NCI-H146 treated with DMSO at 0.1 percent for 48 hours (cell line): ENCODE measurements at regions not wholly inside any gene's neighbourhood (a gene's known extent, or its start where the extent isn't known, plus 50 kb on each side); places are given as distances from the start of the nearest gene placed in this dataset.
"Not testable (repeated sequence)": the region's sequence is repeated elsewhere in the genome, so short reads cannot be mapped to it uniquely, and the experiment has no call there.

Source experiments
- DNase-seq: peaks from one replicate; lab custom pipeline; 2025; ENCODE audit not compliant: unreplicated experiment; lab: John Stamatoyannopoulos, UW

GRCh38 chr10:28434063-28434462, 98.9 kb upstream of the WAC start:
- no peak for DNase-seq

- DNase-seq, result no peak
Observed at GRCh38 chr10:28442403-28442802, 90.5 kb upstream of the WAC start.

GRCh38 chr10:28444031-28444430, 88.9 kb upstream of the WAC start:
- DNase-seq, result no peak

DNA sequence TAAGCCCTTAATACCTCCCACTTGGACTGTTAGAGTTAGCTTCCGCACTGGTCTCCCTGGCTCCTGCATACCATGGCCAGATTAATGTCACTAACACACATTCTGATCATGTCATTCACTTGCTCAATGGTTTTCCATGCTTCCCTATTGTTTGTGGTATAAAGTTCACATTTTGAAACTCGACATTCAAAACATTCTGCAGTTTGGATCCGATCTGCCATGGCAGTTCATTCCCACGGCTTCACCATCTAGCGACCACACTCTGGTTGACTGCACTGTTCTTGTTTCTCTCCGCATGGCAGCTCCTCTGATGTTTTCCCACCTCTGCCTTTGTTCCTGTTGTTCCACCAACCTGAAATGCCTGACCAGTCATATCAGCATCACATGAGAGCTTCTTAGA, 87.4 kb upstream of the WAC start:
- no peak for DNase-seq

- DNase-seq, result no peak
Observed at GRCh38 chr10:28449382-28449781, 83.5 kb upstream of the WAC start.

- DNase-seq, result no peak
Observed at GRCh38 chr10:28449926-28450325, 83.0 kb upstream of the WAC start.

GRCh38 chr10:28453926-28454325, 79.0 kb upstream of the WAC start:
- DNase-seq, result no peak

DNA sequence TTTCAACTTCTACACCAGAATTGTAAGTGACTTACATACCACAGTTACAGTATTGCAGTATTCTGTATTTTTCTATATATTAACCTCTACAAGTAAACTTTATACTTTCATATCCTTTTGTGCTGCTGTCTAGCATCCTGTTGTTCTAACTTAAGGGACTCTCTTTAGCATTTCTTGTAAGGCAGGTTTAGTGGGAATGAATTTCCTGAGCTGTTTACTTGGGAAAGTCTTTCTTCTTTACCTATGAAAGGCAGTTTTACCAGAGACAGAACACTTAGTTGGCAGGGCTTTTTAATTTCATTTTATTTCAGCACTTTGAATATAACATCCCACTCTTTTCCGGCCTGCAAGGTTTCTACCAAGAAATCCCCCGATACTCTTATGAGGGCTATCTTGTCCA, 75.8 kb upstream of the WAC start:
- no peak for DNase-seq

DNA sequence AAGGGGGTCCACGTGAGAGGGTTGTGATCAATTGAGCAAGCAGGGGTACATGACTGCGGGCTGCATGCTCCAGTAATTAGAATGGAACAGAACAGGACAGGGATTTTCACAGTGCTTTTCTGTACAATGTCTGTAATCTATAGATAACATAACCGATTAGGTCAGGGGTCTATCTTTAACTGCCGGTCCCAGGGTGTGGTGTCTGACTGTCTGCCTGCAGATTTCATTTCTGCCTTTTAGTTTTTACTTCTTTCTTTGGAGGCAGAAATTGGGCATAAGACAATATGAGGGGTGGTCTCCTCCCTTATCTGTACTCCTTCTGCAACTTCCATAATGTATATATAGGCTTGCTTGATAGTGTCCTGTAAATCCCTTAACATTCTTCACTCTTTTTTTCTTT, 75.0 kb upstream of the WAC start:
- not testable (repeated sequence) for DNase-seq

- no peak for DNase-seq
Observed at GRCh38 chr10:28459453-28460144, 73.3 kb upstream of the WAC start.

DNA sequence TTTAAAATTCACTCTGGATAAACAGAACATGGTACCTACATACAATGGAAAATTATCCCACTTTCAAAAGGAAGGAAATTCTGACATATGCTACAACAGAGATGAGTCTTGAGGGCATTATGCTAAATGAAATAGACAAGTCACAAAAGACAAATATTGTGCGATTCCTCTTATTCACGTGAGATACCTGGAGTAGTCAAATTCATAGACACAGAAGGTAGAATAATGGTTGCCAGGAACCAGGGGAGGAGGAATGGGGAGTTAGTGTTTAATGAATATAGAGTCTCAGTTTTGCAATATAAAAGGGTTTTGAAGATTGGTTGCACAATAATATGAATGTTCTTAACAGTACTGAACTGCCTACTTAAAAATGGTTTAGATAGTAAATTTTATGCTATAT, 69.8 kb upstream of the WAC start:
- no peak for DNase-seq

- DNase-seq, result no peak
Observed at GRCh38 chr10:28463676-28464395, 69.1 kb upstream of the WAC start.

DNA sequence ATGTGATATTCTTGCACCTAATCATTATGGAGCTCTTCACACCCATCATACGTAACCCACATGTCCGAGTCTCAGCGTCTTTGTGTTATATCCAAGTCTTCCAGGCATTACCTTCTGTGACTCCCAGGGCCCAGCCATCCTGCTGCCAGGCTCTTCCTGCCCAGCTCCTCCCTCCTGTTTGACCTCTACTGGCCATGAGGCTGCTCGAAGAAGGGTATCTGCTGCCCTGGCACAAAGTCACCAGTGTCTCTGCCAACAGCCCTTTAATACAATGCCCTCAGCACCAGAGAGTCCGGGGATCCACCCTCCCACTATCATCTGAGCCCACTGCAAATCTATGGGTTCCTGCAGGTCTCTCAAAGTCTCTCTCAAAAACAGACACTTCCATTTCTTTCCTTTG, 65.3 kb upstream of the WAC start:
- no peak for DNase-seq

DNA sequence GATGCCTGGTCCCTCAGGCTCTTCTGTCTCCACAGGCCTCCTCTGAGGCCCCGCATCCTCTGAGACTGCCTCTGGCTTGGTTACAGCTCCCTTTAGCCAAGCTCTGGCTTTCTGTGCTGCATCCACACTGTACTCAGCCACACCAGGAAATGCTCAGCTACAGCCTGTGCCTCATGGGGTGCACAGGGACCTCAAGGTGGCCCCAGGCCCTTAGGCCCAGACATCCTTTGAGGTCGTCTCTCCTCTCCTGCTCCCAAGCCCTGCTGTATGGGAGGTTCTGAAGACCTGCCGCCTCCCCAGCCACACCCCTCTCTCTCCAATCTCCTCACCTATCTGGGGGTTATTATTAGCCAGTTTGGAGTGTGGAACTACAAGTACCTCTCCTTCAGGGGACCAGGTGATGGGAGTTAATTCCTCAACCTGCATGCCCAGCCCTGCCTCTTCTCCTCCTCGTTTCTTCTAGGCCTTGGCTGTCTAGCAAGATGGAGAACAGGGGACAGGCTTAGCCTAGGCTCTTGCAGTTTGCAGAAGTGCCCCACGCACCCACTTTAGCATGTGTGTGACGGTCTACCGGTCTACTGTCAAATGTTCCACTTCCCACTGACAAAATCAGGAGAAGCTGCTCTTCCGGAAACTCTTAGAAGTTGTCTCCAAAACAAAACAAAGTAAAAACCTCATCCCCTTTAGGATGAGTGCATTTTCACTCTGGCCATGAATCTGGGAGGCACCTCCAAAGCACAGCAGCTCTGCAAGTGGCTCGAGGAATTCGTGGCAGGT, 64.0 kb upstream of the WAC start:
- DNase-seq, result no peak

DNA sequence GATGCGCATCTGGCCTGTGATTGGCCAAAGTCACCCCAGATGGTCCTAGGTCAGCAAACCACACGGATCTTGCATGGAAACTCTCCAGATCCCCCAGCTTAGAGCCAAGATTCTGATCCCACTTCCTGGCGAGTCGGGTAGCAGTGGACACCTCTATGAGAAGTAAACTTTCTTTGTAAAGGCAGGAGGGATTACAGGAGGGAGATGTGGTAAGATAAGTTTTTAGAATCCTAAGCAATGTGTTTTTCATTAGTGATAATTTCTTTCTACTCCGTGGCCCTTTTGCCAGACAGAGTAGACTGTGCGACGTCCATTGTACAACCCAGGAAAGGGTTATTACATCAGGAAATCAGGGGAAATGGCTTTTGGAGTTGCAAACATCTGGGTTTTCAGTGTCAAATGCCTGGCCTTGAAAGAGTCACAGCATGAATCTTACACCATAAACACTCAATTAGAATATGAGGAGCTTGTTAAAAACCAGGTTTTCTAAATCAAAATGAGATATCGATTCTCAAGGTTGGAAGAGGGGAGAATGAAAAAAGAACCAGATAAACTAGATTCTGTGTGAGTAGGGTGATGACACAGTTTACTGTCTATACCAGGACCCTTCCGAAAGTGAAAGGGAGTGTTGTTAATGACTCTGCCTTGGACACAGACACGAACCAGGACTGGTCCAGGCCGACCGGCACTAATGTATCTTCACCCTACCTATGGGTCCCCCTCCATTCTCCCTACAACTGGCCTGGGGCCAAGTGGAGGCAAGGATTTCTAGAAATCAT, 61.9 kb upstream of the WAC start:
- DNase-seq, result no peak

DNA sequence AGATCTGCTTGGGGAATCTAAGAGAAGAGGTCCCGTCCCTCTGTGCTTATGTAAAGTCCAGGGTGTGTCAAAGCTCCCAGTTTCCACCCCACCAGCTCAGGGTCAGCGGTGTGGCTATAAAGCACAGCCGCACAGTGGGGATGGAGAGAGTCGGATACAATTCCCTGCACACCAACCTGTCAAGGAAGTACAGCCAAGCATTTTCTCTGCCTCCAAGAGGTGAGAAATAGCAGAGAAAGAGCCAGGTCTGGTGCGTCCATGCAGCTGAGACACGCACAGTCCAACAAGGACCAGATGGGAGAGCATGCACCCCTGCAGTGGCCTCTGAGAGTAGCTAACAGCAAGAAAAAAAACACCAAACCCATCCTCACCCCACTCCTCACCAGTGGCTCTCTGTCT, 61.3 kb upstream of the WAC start:
- DNase-seq, result no peak

DNA sequence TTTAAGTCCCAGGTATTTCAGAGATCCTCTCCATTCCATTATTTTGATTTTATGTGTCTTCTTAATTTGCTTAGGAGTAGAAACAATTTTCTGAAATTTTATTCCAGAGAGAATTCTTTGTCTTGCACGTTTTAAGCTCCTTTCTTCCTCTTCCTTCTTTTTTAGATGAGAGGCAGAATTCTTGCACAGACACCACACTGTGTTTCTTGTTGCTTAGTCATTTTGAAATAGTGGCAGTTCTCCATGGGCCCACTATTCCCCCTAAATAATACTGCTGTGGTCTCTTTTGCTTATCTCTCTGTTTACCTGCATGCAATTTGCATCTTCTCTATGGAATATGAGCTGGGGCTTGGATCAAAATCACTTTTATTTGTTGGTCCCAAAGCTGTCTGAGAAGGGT, 54.3 kb upstream of the WAC start:
- DNase-seq, result no peak

- no peak for DNase-seq
Observed at GRCh38 chr10:28479425-28479865, 53.5 kb upstream of the WAC start.

DNA sequence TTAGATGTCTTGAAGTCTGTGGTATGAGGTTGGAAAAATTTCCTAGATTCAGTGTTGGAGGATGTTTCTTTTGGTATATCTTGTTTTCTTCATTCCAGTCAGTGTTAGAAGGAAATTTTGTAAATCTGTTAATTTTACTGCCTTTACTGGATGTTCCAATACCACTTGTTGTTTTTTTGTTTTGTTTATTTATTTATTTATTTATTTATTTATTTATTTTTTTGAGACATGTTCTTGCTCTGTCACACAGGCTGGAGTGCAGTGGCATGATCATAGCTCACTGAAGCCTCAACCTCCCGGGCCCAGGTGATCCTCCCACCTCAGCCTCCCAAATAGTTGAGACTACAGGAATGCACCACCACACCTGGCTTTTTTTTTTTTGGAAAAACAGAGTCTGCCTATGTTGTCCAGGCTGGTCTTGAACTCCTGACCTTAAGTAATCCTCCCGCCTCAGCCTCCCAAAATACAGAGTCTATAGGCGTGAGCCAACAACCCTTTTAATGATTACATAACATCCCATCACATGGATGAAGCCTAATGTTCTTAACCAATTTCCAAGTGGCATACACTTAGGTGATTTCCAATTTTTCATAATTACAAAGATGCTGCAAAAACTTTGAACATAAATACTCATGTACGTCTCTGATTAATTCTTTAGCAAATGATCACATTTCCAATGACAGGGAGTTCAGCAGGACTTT, 52.8 kb upstream of the WAC start:
- DNase-seq, result no peak

GRCh38 chr10:28480628-28480965, 52.3 kb upstream of the WAC start:
- no peak for DNase-seq

DNA sequence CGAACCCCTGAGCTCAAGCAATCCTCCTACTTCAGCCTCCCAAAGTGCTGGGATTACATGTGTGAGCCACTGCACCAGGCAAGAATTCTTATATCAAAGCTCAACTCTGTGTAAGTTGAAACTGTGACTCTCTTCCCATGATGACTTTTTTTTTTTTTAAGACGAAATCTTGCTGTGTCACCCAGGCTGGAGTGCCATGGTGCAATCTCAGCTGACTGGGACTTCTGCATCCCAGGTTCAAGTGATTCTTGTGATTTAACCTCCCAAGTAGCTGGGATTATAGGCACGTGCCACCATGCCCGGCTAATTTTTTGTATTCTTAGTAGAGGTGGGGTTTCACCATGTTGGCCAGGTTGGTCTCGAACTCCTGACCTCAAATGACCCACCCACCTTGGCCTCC, 51.6 kb upstream of the WAC start:
- DNase-seq, result not testable (repeated sequence)
